PFSK-1 (cell line): ENCODE measurements at regions not wholly inside any gene's neighbourhood (a gene's known extent, or its start where the extent isn't known, plus 50 kb on each side); places are given as distances from the start of the nearest gene placed in this dataset.

Experiments used
- FOXP2 ChIP-seq: optimal IDR thresholded peaks from 2 replicates; pipeline ENCODE3; 2011; ENCODE audit warnings: borderline replicate concordance, control low read depth, inconsistent platforms; ENCODE audit not compliant: insufficient read depth; ENCODE audit errors: extremely low read length, extremely low read depth
- POLR2AphosphoS5 ChIP-seq: IDR thresholded peaks from 2 replicates; pipeline ENCODE4 v1.6.1; 2012; ENCODE audit warnings: low read depth, mild to moderate bottlenecking, control low read depth, low read length, moderate library complexity
- SIN3A ChIP-seq: IDR thresholded peaks from 2 replicates; pipeline ENCODE4 v1.6.1; 2012; ENCODE audit warnings: mild to moderate bottlenecking, low read length, moderate library complexity, borderline replicate concordance; ENCODE audit not compliant: insufficient read depth
- TAF1 ChIP-seq: IDR thresholded peaks from 2 replicates; pipeline ENCODE4 v1.6.1; 2012; ENCODE audit warnings: low read length, control low read depth, borderline replicate concordance; ENCODE audit not compliant: insufficient read depth
- TF ChIP-seq, protein P1 (sequence below), 2 experiments: IDR thresholded peaks; 2 replicates each; pipeline versions ENCODE4 v1.6.1 to v1.8.0; 2011 to 2012; ENCODE audit warnings: low read depth in 2 of 2, low read length in 2 of 2, control low read depth in 1 of 2, inconsistent platforms in 1 of 2, mild to moderate bottlenecking in 1 of 2, moderate library complexity in 1 of 2; ENCODE audit not compliant: insufficient read depth in 1 of 2

DNA sequence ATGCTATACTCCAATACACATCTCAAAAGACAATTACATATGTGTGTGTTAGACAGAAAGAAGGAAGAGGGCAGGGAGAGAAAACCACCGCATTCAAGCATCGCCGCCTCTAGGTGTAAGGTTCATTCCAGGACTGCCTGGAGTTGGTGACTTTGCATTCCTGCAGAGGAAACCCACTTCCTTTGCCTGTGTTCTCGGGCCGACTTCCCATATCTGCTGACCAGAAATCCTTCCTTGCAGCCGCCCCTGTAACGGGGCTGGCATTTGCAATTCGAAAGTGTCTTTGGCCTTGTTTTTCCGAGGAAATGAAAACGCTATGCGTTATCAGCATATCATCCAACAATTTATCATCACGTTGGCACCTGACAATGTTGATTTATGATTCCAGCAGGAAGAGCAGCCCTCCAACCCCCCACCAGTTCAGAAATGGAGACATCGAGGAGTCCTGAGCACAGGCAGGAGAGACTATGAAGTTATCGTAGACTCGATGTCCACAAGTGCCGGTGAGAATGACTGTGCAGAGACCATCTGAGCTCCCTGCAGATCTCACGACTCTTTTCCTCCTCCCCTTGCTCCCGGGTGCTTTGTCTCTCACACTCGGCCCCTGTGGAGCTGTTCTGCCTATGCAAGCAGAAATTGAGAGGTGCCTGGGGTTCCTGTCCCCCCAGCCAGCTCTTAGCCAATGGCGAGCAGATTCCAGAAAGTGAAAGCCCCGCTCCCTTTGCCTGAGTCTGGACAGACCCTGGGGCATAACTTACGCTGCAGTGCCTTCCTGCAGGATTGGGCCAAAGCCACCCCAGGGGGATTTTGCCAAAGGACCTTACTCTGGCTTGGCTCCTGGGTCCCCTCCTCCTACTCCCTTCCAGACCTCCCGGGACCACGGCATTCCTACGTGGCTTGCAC, 68.9 kb upstream of the FOXK1 start:
- TF ChIP-seq SIN3A = no peak
- no peak for TF ChIP-seq TAF1
- no peak for TF ChIP-seq POLR2AphosphoS5
- TF ChIP-seq, protein P1, sequence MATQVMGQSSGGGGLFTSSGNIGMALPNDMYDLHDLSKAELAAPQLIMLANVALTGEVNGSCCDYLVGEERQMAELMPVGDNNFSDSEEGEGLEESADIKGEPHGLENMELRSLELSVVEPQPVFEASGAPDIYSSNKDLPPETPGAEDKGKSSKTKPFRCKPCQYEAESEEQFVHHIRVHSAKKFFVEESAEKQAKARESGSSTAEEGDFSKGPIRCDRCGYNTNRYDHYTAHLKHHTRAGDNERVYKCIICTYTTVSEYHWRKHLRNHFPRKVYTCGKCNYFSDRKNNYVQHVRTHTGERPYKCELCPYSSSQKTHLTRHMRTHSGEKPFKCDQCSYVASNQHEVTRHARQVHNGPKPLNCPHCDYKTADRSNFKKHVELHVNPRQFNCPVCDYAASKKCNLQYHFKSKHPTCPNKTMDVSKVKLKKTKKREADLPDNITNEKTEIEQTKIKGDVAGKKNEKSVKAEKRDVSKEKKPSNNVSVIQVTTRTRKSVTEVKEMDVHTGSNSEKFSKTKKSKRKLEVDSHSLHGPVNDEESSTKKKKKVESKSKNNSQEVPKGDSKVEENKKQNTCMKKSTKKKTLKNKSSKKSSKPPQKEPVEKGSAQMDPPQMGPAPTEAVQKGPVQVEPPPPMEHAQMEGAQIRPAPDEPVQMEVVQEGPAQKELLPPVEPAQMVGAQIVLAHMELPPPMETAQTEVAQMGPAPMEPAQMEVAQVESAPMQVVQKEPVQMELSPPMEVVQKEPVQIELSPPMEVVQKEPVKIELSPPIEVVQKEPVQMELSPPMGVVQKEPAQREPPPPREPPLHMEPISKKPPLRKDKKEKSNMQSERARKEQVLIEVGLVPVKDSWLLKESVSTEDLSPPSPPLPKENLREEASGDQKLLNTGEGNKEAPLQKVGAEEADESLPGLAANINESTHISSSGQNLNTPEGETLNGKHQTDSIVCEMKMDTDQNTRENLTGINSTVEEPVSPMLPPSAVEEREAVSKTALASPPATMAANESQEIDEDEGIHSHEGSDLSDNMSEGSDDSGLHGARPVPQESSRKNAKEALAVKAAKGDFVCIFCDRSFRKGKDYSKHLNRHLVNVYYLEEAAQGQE (IDR thresholded peaks at IDR 0.05; ENCODE audit: insufficient read depth in 1 of 2, low read depth in 2 of 2, low read length in 2 of 2) = no peak
- no peak for TF ChIP-seq FOXP2

DNA sequence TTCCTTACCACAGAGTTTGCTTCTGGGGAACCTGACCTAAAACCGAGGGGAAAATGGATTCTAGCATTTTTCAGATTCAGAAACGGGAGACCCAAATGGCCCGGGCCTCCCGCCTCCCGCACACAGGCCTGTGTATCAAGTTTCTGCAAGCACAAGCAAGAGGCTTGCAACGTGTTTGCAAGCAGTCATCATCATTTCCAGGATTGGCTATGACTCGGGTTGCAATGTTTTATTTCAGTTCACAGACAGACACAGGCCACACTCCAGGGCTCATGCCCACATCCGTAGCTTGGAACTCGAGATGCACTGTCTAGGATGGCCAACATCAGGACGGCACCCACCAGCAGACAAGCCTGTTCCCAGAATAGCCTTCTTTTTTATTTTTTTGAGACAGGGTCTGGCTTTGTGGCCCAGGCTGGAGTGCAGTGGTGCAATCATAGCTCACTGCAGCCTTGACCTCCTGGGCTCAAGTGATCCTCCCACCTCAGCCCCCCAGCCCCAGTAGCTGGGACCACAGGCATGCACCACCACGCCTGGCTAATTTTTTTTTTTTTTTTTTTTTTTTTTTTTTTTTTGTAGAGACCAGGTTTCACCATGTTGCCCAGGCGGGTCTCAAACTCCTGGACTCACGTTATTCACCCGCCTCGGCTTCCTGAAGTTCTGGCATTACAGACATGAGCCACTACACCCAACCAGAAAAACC, 68.1 kb upstream of the FOXK1 start:
- no peak for TF ChIP-seq TAF1

DNA sequence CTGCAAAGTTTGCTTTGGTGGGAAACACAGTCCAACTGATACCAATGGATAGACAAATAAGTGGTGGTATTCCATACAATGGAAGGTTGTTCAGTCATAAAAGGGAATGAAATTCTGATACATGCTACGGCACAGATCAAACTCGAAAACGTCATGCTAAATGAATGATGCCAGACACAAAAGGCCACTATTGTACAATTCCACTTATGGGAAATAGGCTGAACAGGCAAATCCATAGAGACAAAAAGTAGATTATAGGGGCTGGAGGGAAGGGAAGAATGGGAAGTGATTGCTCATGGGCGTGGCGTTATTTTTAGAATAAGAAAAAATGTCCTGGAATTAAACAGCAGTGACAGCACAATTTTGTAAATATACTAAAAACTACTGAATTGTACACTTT, 66.0 kb upstream of the FOXK1 start:
- TF ChIP-seq, protein P1 (IDR thresholded peaks at IDR 0.05; ENCODE audit: insufficient read depth in 1 of 2, low read depth in 2 of 2, low read length in 2 of 2) = no peak
- no peak for TF ChIP-seq FOXP2
- no peak for TF ChIP-seq SIN3A
- no peak for TF ChIP-seq TAF1
- TF ChIP-seq POLR2AphosphoS5 = no peak

DNA sequence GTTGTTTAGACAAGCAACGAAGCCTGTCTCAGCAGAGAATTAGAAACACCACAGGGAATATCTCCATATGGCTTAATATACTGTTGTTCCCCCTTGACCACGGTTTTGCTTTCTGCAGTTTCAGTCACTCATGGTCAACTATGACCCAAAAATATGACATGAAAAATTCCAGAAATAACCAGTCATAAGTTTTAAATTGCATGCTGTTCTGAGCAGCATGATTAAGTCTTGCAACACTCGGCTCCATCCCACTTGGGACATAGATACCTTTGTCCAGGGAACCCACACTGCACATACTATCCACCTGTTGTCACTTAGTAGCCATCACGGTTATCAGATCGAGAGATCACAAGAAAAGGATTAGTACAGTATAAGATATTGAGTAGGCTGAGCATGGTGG, 60.7 kb upstream of the FOXK1 start:
- TF ChIP-seq, protein P1 (IDR thresholded peaks at IDR 0.05; ENCODE audit: insufficient read depth in 1 of 2, low read depth in 2 of 2, low read length in 2 of 2) = no peak

DNA sequence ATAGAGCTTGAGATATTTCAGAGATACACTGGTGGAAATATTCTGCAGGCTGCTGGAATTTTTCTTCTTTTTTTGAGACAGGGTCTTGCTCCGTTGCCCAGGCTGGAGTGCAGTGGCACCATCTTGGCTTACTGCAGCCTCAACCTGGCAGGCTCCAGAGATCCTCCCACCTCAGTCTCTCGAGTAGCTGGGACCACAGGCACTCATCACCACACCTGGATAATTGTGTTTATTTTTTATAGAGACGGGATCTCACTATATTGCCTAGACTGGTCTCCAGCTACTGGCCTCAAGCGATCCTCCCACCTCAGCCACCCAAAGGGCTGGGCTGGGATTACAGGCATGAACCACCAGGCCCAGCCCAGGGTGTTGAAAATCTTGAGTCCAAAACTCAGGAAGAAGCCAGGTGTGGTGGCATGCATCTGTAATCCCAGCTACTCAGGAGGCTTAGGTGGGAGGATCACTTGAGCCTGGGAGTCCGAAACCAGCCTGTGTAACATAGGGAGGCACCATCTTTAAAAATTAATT, 55.7 kb upstream of the FOXK1 start:
- TF ChIP-seq, protein P1 (IDR thresholded peaks at IDR 0.05; ENCODE audit: insufficient read depth in 1 of 2, low read depth in 2 of 2, low read length in 2 of 2) = no peak
- no peak for TF ChIP-seq TAF1
